ENCODE measurements at regions not wholly inside any gene's neighbourhood (a gene's known extent, or its start where the extent isn't known, plus 50 kb on each side); places are given as distances from the start of the nearest gene placed in this dataset.

- DNase-seq (ENCODE audit: low spot score in 2 of 2), result no peak
- in situ Hi-C loops (cut with MboI; ENCODE audit: low sequenced_read_pairs), result no loop called here
- Histone ChIP-seq H3K36me3 (replicated peaks) (no peaks in the 10 kb centered on the region), H3K27me3 (ENCODE audit: low read depth) (no peaks in the 10 kb centered on the region), H3K9me3 (no peaks in the 10 kb centered on the region), H3K4me1 (no peaks in the 10 kb centered on the region), H3K4me3 (no peak overlapping the region)
Measured at GRCh38 chr18:75587131-75587530, 159.6 kb upstream of the SMIM21 start.

GRCh38 chr18:75586130-75586889 lies 158.8 kb upstream of the SMIM21 start:
- Histone ChIP-seq H3K4me1 (no peaks in the 10 kb centered on the region), H3K4me3 (no peak overlapping the region), H3K9me3 (no peaks in the 10 kb centered on the region), H3K27me3 (ENCODE audit: low read depth) (no peaks in the 10 kb centered on the region), H3K36me3 (replicated peaks) (no peaks in the 10 kb centered on the region)
- no peak for DNase-seq (ENCODE audit: low spot score in 2 of 2)
- in situ Hi-C loops (cut with MboI; ENCODE audit: low sequenced_read_pairs), result no loop called here

DNA sequence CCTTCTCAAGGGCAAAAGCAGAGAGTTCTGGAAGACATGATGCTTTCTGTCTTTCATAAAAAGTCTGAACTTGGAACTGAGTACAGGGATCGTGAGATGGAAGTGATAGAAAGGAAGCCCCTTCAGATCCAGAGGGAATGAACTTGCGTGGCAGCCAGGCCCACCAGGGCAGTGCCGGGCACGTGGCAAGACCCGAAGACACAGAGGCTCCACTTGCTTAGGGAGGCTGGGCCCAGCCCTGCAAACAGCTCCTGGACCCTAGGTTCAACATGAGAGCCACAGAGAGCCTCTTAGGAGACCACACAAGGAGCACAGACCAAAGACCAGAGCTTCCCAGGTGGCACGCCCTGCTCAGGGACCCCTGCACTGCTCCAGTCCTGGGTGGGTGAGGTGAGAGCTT lies 155.4 kb upstream of the SMIM21 start:
- Histone ChIP-seq H3K36me3 (replicated peaks) (no peaks in the 10 kb centered on the region), H3K27me3 (ENCODE audit: low read depth) (no peaks in the 10 kb centered on the region), H3K9me3 (no peaks in the 10 kb centered on the region), H3K4me1 (no peaks in the 10 kb centered on the region), H3K4me3 (no peak overlapping the region)
- in situ Hi-C loops (cut with MboI; ENCODE audit: low sequenced_read_pairs), result no loop called here
- DNase-seq (ENCODE audit: low spot score in 2 of 2), result no peak

- no peaks in the 10 kb centered on the region for H3K4me1 ChIP-seq
- no peaks in the 10 kb centered on the region for H3K27me3 ChIP-seq (ENCODE audit: low read depth)
- H3K36me3 ChIP-seq (replicated peaks), result no peaks in the 10 kb centered on the region
- in situ Hi-C loops (cut with MboI; ENCODE audit: low sequenced_read_pairs), result no loop called here
- DNase-seq (ENCODE audit: low spot score in 2 of 2), result no peak
- no peak overlapping the region for H3K4me3 ChIP-seq
- no peaks in the 10 kb centered on the region for H3K9me3 ChIP-seq
Measured at GRCh38 chr18:75582406-75582821, 154.9 kb upstream of the SMIM21 start.

- in situ Hi-C loops (cut with MboI; ENCODE audit: low sequenced_read_pairs), result no loop called here
- no peak for DNase-seq (ENCODE audit: low spot score in 2 of 2)
- Histone ChIP-seq H3K4me1 (no peaks in the 10 kb centered on the region), H3K4me3 (no peak overlapping the region), H3K36me3 (replicated peaks) (no peaks in the 10 kb centered on the region), H3K27me3 (ENCODE audit: low read depth) (no peaks in the 10 kb centered on the region), H3K9me3 (no peaks in the 10 kb centered on the region)
Measured at GRCh38 chr18:75581336-75582131, 154.0 kb upstream of the SMIM21 start.

- in situ Hi-C loops (cut with MboI; ENCODE audit: low sequenced_read_pairs), result loop anchor here (25.0 kb wide), 1 partner anchor 112 kb away; no protein-coding TSS in a partner anchor
- Histone ChIP-seq H3K4me3 (no peak overlapping the region), H3K27me3 (ENCODE audit: low read depth) (no peaks in the 10 kb centered on the region), H3K4me1 (no peaks in the 10 kb centered on the region), H3K36me3 (replicated peaks) (no peaks in the 10 kb centered on the region), H3K9me3 (no peaks in the 10 kb centered on the region)
- no peak for DNase-seq (ENCODE audit: low spot score in 2 of 2)
Measured at GRCh38 chr18:75574187-75574586, 146.7 kb upstream of the SMIM21 start.

DNA sequence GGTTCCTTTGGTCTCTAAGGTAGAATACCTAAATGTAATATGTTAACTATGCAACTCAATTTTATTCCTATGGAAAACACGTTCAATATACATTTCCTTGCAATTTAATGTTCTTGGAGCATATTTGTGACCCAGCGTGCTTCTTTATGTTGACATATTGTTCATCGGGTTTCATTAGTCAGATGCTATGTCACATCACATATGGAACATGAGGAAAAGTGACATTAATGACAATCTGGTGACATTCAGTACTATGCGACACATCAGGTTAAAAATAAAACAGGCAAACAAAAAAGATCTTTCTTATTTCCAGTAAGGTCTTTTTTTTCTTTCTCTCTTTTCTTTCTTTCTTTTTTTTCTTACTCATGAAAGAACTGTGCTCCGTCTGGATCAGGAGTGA lies 135.6 kb upstream of the SMIM21 start:
- in situ Hi-C loops (cut with MboI; ENCODE audit: low sequenced_read_pairs), result loop anchor here (25.0 kb wide), 1 partner anchor 101 kb away; no protein-coding TSS in a partner anchor
- Histone ChIP-seq H3K36me3 (replicated peaks) (no peaks in the 10 kb centered on the region), H3K4me1 (no peaks in the 10 kb centered on the region), H3K27me3 (ENCODE audit: low read depth) (no peaks in the 10 kb centered on the region), H3K9me3 (no peaks in the 10 kb centered on the region), H3K4me3 (no peak overlapping the region)
- no peak for DNase-seq (ENCODE audit: low spot score in 2 of 2)

GRCh38 chr18:75562216-75562615 lies 134.7 kb upstream of the SMIM21 start:
- no peaks in the 10 kb centered on the region for H3K27me3 ChIP-seq (ENCODE audit: low read depth)
- no peaks in the 10 kb centered on the region for H3K36me3 ChIP-seq (replicated peaks)
- no peak overlapping the region for H3K4me3 ChIP-seq
- no peaks in the 10 kb centered on the region for H3K9me3 ChIP-seq
- DNase-seq (ENCODE audit: low spot score in 2 of 2), result no peak
- in situ Hi-C loops (cut with MboI; ENCODE audit: low sequenced_read_pairs), result loop anchor here (25.0 kb wide), 1 partner anchor 100 kb away; no protein-coding TSS in a partner anchor
- no peaks in the 10 kb centered on the region for H3K4me1 ChIP-seq

DNA sequence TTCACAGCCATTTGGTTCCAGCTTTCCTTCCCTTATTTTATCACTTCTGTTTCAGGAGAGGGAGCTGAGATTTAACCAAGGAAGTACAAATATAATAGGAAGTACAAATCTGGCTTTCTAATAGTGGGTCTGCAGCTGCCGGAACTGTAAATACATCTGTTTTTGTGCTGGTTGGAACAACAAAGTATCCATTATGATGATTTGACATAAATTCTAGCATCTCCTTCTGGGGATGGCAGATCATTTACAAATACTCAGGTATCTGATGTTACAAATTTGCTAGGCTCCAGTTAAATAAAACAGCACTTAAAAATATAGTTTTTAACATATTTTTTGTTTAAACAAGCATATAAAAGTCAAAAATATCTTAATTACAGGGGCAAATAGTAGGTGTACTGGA lies 131.3 kb upstream of the SMIM21 start:
- in situ Hi-C loops (cut with MboI; ENCODE audit: low sequenced_read_pairs), result loop anchor here (25.0 kb wide), 1 partner anchor 96 kb away; no protein-coding TSS in a partner anchor
- Histone ChIP-seq H3K9me3 (no peaks in the 10 kb centered on the region), H3K4me1 (no peaks in the 10 kb centered on the region), H3K36me3 (replicated peaks) (no peaks in the 10 kb centered on the region), H3K27me3 (ENCODE audit: low read depth) (no peaks in the 10 kb centered on the region), H3K4me3 (no peak overlapping the region)
- DNase-seq (ENCODE audit: low spot score in 2 of 2), result no peak

GRCh38 chr18:75556841-75557240 lies 129.3 kb upstream of the SMIM21 start:
- in situ Hi-C loops (cut with MboI; ENCODE audit: low sequenced_read_pairs), result loop anchor here (25.0 kb wide), 1 partner anchor 95 kb away; no protein-coding TSS in a partner anchor
- no peak overlapping the region for H3K4me3 ChIP-seq
- no peaks in the 10 kb centered on the region for H3K27me3 ChIP-seq (ENCODE audit: low read depth)
- no peak for DNase-seq (ENCODE audit: low spot score in 2 of 2)
- no peaks in the 10 kb centered on the region for H3K36me3 ChIP-seq (replicated peaks)
- no peaks in the 10 kb centered on the region for H3K4me1 ChIP-seq
- no peaks in the 10 kb centered on the region for H3K9me3 ChIP-seq

- no peaks in the 10 kb centered on the region for H3K27me3 ChIP-seq (ENCODE audit: low read depth)
- DNase-seq (ENCODE audit: low spot score in 2 of 2), result no peak
- no peaks in the 10 kb centered on the region for H3K9me3 ChIP-seq
- no peaks in the 10 kb centered on the region for H3K36me3 ChIP-seq (replicated peaks)
- H3K4me1 ChIP-seq, result no peaks in the 10 kb centered on the region
- no peak overlapping the region for H3K4me3 ChIP-seq
- in situ Hi-C loops (cut with MboI; ENCODE audit: low sequenced_read_pairs), result loop anchor here (25.0 kb wide), 1 partner anchor 92 kb away; no protein-coding TSS in a partner anchor
Measured at GRCh38 chr18:75554644-75555185, 127.2 kb upstream of the SMIM21 start.

DNA sequence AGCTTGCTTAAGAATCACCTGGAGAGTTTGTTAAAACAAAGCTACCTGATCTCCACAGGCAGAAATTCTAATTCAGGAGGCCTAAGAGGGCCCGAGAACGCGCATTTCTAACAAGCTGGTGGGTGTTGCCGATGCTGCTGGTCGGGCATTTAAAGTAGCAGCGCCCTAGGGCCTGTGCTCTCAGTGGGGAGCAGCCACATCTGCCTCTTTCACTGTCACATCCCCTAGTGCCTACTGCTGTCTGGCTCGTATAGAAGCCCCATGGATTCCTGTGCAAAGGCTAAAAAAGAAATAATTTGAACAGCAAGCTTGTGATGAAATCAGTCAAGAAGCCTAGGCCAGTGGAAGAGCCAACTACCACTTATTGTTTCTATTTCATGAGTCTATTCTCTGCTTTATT lies 126.7 kb upstream of the SMIM21 start:
- Histone ChIP-seq H3K36me3 (replicated peaks) (no peaks in the 10 kb centered on the region), H3K4me1 (no peaks in the 10 kb centered on the region), H3K4me3 (no peak overlapping the region), H3K27me3 (ENCODE audit: low read depth) (no peaks in the 10 kb centered on the region), H3K9me3 (no peaks in the 10 kb centered on the region)
- in situ Hi-C loops (cut with MboI; ENCODE audit: low sequenced_read_pairs), result loop anchor here (25.0 kb wide), 1 partner anchor 92 kb away; no protein-coding TSS in a partner anchor
- no peak for DNase-seq (ENCODE audit: low spot score in 2 of 2)

DNA sequence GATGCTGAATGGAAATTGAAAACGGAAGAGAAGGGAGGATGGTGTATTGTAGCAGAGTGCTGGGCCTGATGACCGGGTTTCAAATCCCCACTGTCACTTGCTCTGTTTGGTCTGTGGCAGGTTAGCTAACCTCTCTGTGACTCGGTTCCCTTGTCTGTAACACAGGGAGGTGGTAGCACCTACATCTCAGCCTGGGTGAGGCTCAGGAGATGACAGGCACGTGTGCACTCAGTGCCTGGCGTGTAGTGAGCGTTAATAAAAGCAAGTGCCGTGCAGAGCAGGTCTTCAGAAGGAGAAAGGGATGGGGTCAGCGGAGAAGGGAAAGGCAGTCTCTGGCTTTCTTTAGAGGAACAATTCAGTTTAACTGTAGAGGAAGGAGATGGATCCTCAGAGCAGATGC lies 125.5 kb upstream of the SMIM21 start:
- H3K4me3 ChIP-seq, result no peak overlapping the region
- H3K9me3 ChIP-seq, result no peaks in the 10 kb centered on the region
- no peaks in the 10 kb centered on the region for H3K27me3 ChIP-seq (ENCODE audit: low read depth)
- in situ Hi-C loops (cut with MboI; ENCODE audit: low sequenced_read_pairs), result loop anchor here (25.0 kb wide), 1 partner anchor 91 kb away; no protein-coding TSS in a partner anchor
- no peaks in the 10 kb centered on the region for H3K36me3 ChIP-seq (replicated peaks)
- no peaks in the 10 kb centered on the region for H3K4me1 ChIP-seq
- DNase-seq (ENCODE audit: low spot score in 2 of 2), result no peak

- Histone ChIP-seq H3K9me3 (no peaks in the 10 kb centered on the region), H3K4me3 (no peak overlapping the region), H3K27me3 (ENCODE audit: low read depth) (no peaks in the 10 kb centered on the region), H3K36me3 (replicated peaks) (no peaks in the 10 kb centered on the region), H3K4me1 (no peaks in the 10 kb centered on the region)
- DNase-seq (ENCODE audit: low spot score in 2 of 2), result no peak
- in situ Hi-C loops (cut with MboI; ENCODE audit: low sequenced_read_pairs), result loop anchor here (25.0 kb wide), 1 partner anchor 89 kb away; no protein-coding TSS in a partner anchor
Measured at GRCh38 chr18:75551071-75551470, 123.6 kb upstream of the SMIM21 start.

Data from HAP-1 (cell line).